ENCODE measurements at regions not wholly inside any gene's neighbourhood (a gene's known extent, or its start where the extent isn't known, plus 50 kb on each side); places are given as distances from the start of the nearest gene placed in this dataset.

DNA sequence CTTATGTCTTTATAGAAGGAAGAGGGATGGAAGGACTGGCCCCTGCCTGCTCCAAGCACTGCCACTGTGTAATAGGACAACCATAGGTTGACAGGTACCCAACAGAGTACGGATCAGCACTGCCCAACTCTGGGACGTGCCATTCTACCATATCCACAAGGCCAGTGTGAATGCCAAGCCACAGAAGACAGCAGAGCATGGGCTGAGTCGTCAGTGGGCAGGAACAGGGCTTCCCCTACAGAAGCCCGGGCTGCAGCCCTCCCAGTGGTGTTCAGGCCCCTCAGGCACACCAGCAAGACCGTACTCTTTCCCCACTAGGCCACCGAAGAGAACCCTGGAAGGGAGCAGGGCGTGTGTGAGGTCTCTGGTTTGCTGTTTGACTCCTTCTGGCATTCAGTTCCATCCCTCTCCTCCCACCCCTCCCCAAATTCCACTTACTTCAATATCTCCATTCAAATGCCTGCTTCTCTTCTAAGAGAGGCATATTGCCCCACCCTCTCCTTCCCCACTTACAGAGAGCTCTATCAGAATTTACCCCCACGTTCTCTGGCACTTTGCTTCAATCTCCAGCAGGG is 209.4 kb downstream of the FOXO1 start (continued):
- no peak for TF ChIP-seq ZNF462 (CRISPR knock-in tag; IDR thresholded peaks at IDR 0.05)
- TF ChIP-seq EZH2phosphoT487 (IDR thresholded peaks at IDR 0.05; ENCODE audit: unreplicated experiment): no peak
- no peak for TF ChIP-seq EZH2 (IDR thresholded peaks at IDR 0.05; ENCODE audit: low read depth, unreplicated experiment)
- no peak for TF ChIP-seq STAT1 (IDR thresholded peaks at IDR 0.05; ENCODE audit: unreplicated experiment)
- no peak for TF ChIP-seq ZNF114 (CRISPR knock-in tag; IDR thresholded peaks at IDR 0.05)
- TF ChIP-seq, protein P1, sequence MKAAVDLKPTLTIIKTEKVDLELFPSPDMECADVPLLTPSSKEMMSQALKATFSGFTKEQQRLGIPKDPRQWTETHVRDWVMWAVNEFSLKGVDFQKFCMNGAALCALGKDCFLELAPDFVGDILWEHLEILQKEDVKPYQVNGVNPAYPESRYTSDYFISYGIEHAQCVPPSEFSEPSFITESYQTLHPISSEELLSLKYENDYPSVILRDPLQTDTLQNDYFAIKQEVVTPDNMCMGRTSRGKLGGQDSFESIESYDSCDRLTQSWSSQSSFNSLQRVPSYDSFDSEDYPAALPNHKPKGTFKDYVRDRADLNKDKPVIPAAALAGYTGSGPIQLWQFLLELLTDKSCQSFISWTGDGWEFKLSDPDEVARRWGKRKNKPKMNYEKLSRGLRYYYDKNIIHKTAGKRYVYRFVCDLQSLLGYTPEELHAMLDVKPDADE (IDR thresholded peaks at IDR 0.05): no peak
- no peak for TF ChIP-seq NANOG (IDR thresholded peaks at IDR 0.05; ENCODE audit: borderline replicate concordance)
- TF ChIP-seq POLR2AphosphoS5 (IDR thresholded peaks at IDR 0.05; ENCODE audit: low read depth): no peak

Data from GM23338 (cell line).